GM18873 (cell line): ENCODE measurements at regions not wholly inside any gene's neighbourhood (a gene's known extent, or its start where the extent isn't known, plus 50 kb on each side); places are given as distances from the start of the nearest gene placed in this dataset.
"Not testable (repeated sequence)": the region's sequence is repeated elsewhere in the genome, so short reads cannot be mapped to it uniquely, and the experiment has no call there.

Source experiments
- ATAC-seq: cut with Tn5 transposase; IDR thresholded peaks from one replicate; pipeline ENCODE4 v1.9.1; 2021; ENCODE audit warnings: mild to moderate bottlenecking, moderate library complexity, moderate number of reproducible peaks; ENCODE audit not compliant: unreplicated experiment, low FRiP score

- ATAC-seq: no peak
Measured at GRCh38 chr11:23317816-23318215, 457.5 kb upstream of the CCDC179 start.

DNA sequence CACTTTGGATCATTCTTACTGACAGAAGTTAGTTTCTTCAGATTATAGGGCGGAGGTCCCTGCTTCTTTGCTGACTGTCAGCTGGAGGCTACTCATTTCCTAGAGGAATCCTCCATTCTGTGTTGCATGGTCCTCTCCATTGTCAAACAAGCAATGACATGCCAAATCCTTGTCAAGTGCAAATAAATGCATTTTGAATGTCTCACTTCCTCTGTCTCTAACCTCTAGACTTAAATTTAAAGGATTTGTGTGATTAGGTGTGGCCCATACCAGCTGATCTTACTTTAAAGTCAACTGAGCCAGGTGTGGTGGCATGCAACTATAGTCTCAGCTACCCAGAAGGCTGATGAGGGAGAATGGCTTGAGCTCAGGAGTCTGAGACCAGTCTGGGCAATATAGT is 458.4 kb upstream of the CCDC179 start:
- ATAC-seq: no peak

- no peak for ATAC-seq
Measured at GRCh38 chr11:23320131-23320530, 459.9 kb upstream of the CCDC179 start.

- not testable (repeated sequence) for ATAC-seq
Measured at GRCh38 chr11:23335586-23335985, 475.3 kb upstream of the CCDC179 start.

DNA sequence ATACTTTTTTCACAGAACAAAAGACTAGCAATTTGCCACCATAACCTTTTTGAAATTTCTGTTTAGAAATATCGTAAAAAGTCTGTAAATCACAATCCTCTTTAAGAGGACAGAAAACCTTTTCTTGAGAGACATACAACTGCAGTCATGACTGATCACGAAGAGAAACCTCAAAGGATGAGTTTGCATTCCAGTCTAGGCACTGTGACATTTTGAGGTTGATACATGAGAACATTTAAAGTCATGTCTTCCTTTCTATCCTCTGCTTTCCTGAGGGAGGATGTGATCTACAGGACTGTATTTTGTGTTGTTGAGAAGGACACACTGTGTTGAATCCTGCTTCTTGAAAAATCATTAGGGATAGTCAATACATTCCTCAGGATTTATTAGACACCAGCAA is 476.7 kb upstream of the CCDC179 start:
- no peak for ATAC-seq

DNA sequence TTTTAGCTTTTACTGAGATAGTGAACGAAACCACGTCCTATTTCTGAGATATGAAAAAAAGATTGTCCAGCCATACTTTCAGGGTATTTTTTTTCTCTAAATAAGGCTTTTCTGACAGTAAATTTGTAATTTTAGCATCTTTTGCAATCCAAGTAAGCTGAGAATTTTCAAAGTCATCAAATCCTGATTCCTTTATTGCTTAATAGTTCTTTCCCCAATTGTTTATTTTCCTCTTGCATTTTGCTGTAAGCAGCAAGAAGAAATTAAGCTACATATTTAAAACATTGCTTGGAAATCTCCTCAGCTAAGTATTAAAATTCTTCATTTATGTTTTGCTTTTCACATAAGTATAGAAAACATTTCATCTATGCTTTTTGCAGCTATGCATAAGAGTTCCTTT is 493.3 kb upstream of the CCDC179 start:
- no peak for ATAC-seq

- no peak for ATAC-seq
Measured at GRCh38 chr11:23359297-23359696, 499.0 kb upstream of the CCDC179 start.

DNA sequence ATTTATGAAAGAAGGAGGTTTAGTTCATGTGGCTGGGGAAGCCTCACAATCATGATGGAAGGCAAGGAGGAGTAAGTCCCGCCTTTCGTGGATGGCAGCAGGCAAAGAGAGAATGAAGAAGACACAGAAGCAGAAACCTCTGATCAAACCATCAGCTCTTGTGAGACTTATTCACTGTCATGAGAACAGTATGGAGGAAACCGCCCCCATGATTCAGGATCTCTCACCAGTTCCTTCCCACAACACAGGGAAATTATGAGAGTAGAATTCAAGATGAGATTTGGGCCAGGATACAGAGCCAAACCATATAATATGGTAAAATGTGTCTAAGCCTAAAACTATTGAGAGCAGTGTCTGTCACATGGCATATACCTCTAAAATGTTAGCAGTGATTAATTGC is 503.8 kb upstream of the CCDC179 start:
- ATAC-seq: no peak

GRCh38 chr11:23370580-23371275 is 510.5 kb upstream of the CCDC179 start:
- ATAC-seq: no peak

- ATAC-seq: no peak
Measured at GRCh38 chr11:23377909-23378308, 517.6 kb upstream of the CCDC179 start.

GRCh38 chr11:23391031-23391430 is 530.8 kb upstream of the CCDC179 start:
- no peak for ATAC-seq

DNA sequence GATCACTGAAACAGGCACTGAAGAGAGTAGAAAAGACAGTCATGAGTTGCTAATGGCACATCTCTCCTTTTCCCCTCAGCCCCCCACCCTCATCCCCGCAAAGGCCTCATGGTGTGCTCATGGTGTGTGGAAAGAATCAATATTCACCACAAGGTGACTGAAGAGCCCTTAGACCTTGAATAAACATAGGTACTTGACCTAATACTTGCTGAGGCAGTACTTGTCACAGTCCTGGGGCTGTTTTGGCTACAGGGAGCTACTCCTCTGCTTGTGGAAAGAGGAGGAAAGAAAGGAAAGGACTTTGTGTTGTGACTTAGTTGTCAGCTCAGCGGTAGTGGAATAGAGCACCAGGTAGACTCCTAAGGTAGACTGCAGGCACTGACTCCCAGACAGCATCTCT is 537.8 kb upstream of the CCDC179 start:
- no peak for ATAC-seq

GRCh38 chr11:23399995-23400394 is 539.7 kb upstream of the CCDC179 start:
- ATAC-seq: no peak

- no peak for ATAC-seq
Measured at GRCh38 chr11:23403210-23404185, 543.2 kb upstream of the CCDC179 start.

DNA sequence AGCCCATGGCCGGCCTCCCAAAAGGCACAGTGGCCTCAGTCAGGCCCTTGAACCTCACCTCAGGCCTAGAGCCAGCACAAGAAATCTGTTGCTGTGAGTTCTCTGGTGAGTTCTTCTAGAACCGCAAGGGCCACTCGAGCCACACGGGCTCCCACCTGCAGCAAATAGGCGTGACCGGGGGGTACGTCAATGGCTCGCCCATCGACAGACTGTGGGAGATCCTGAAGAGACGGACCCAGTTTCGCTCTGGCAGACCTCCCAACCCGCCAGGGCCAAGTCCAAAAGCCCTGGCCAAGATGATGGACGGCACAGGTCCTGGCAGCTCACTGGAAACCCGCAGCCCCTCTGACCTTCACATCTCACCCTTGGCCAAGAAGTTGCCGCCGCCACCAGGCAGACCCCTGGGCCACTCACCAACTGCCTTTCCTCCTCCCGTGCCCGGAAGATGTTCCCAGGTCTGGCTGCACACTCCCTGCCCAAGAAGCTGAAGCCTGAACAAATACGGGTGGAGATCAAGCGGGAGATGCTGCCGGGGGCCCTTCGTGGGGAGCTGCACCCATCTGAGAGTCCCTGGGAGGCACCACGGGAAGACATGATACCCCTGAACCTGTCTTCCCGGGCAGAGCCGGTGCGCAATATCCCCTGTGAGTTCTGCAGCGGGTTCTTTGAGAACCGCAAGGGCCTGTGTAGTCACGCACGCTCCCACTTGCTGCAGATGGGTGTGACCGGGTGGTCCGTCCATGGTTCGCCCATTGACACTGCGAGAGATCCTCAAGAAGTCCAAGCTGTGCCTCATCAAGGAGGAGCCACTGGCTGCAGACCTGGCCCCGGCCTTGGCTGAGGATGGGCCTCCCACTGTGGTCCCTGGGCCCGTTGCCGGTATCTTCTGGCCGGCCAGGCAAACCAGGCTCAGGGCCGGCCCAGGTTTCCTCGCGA is 544.2 kb upstream of the CCDC179 start:
- ATAC-seq: no peak

DNA sequence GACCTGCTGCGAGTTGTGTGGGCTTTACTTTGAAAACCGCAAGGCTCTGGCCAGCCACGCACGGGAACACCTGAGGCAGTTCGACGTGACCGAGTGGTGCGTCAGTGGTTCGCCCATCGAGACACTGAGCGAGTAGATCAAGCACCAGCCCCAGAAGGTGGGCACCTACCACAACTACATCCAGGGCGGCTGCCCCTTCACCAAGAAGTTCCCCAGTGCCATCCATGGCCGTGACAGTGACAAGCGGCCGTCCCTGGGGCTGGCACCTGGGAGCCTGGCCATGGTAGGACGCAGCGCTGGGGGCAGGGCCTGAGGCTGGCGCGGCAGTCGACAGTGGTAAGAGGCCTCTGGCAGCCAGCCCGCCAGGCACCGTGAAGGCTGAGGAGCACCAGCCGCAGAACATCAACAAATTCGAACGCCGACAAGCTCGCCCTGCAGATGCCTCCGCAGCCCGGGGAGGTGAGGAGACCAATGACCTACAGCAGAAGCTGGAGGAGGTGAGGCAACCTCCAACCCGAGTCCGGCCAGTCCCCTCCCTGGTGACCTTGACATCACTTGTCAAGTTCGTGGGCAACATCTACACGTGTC is 545.2 kb upstream of the CCDC179 start:
- no peak for ATAC-seq

- ATAC-seq: no peak
Measured at GRCh38 chr11:23406131-23406819, 546.0 kb upstream of the CCDC179 start.

DNA sequence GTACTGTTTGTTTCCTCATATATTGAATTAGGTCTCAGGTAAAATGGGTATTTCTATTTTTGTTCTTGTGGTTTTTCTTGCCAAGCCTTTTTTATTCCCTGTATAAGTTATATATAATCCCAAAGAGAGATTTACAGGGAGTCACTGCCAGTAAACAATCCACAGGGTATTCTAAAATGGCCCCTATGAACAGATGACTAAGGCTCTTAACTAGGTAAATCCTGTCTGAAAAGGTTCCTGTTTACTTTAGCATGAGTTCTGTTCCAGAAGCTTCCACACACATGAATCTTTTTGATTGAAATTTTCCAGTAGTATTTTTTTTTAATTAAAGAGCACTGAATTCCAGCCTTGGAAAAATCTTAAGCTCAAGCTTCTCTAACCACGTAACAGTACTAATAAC is 552.8 kb upstream of the CCDC179 start:
- no peak for ATAC-seq

GRCh38 chr11:23423104-23423503 is 562.8 kb upstream of the CCDC179 start:
- ATAC-seq: no peak

GRCh38 chr11:23423656-23424055 is 563.4 kb upstream of the CCDC179 start:
- ATAC-seq: no peak
